Upper lobe of left lung (tissue), 4 donors: ENCODE measurements at regions not wholly inside any gene's neighbourhood (a gene's known extent, or its start where the extent isn't known, plus 50 kb on each side); places are given as distances from the start of the nearest gene placed in this dataset.

Source experiments
- CTCF ChIP-seq, 6 experiments: fragments of 450-650 bp in 4 of 6; fragments of 200-600 bp in 2 of 6; sonication (generic) in 2 of 6; IDR thresholded peaks; one replicate each; pipeline ENCODE4 v1.5.1; 2016 to 2019; ENCODE audit warnings: antibody characterized with exemption in 6 of 6
- EP300 ChIP-seq, 4 donors: sonication (generic); formaldehyde crosslinking; IDR thresholded peaks; one replicate each; pipeline ENCODE4 v1.5.1; 2017; ENCODE audit warnings: antibody characterized with exemption in 4 of 4, control low read depth in 2 of 4
- POLR2A ChIP-seq, 4 donors: fragments of 450-650 bp; IDR thresholded peaks; one replicate each; pipeline ENCODE4 v1.5.1; 2016 to 2017; ENCODE audit warnings: antibody characterized with exemption in 4 of 4, mild to moderate bottlenecking in 2 of 4
- POLR2AphosphoS5 ChIP-seq, 2 donors: sonication (generic); formaldehyde crosslinking; IDR thresholded peaks; one replicate each; pipeline ENCODE4 v1.5.1; 2017; ENCODE audit warnings: antibody characterized with exemption in 2 of 2

DNA sequence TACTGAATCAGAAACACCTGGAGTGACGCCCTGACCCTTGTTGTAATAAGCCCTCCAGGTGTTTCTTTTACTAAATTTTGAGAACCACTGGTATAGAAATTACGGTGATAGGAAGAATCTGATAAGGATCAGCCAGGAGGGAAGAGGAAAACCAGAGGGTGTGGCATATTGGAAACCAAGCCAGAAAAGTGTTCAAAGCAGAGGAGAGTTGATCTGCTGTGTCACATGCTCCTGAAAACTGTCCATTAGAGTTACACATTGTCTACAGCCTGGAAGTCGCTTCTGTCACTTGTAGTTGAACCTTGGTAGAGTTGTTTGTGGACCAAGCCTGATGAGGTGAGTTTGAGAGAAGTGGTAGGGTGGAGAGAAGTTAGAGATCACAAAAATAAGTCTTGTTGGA is 497.4 kb downstream of the ENC1 start:
- TF ChIP-seq CTCF (IDR thresholded peaks at IDR 0.05) (no peak), POLR2AphosphoS5 (IDR thresholded peaks at IDR 0.05) (no peak), POLR2A (IDR thresholded peaks at IDR 0.05) (no peak), EP300 (IDR thresholded peaks at IDR 0.05) (no peak)
